ENCODE measurements at regions not wholly inside any gene's neighbourhood (a gene's known extent, or its start where the extent isn't known, plus 50 kb on each side); places are given as distances from the start of the nearest gene placed in this dataset.
"Not testable (repeated sequence)": the region's sequence is repeated elsewhere in the genome, so short reads cannot be mapped to it uniquely, and the experiment has no call there.

DNA sequence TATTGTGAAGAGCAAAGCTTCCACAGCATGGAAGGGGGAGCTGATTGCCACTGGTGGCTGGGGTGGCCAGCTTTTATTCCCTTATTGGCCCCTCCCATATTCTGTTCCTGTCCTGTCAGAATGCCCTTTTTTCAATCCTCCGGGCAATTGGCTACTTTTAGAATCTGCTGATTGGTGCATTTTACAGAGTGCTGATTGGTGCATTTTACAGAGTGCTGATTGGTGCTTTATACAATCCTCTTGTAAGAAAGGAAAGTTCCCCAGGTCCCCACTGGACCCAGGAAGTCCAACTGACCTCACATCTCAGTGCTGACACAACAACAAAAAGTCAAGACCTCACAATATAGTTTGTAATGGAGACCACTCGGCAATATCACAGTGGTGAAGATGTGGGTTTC lies 195.0 kb downstream of the SPATA31A6 start:
- DNase-seq = no peak

DNA sequence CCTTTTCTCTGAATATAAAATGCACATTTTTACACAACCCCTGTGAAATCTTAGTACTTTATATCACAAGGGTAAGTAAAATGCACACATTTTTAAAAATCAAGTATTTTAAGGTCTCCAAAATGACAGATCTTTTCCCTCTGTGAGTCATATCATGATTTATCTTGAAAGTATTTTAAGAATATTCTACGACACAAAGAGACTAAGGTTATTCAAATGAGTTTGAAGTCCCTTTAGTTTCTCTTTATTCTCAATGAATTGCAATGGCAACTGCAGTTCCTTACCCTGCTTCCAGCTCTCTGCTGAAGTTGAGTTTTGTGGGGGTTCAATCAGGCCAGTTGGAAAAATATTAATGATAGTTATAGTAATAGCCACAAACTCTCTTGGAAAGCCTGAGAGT lies 196.1 kb downstream of the SPATA31A6 start:
- not testable (repeated sequence) for DNase-seq

- DNase-seq = not testable (repeated sequence)
Measured at GRCh38 chr9:42384585-42384984, 201.1 kb downstream of the SPATA31A6 start.

GRCh38 chr9:42385574-42386120 lies 202.2 kb downstream of the SPATA31A6 start:
- not testable (repeated sequence) for DNase-seq

GRCh38 chr9:42386477-42386876 lies 203.0 kb downstream of the SPATA31A6 start:
- DNase-seq = no peak

GRCh38 chr9:42388146-42388690 lies 204.8 kb downstream of the SPATA31A6 start:
- no peak for DNase-seq

DNA sequence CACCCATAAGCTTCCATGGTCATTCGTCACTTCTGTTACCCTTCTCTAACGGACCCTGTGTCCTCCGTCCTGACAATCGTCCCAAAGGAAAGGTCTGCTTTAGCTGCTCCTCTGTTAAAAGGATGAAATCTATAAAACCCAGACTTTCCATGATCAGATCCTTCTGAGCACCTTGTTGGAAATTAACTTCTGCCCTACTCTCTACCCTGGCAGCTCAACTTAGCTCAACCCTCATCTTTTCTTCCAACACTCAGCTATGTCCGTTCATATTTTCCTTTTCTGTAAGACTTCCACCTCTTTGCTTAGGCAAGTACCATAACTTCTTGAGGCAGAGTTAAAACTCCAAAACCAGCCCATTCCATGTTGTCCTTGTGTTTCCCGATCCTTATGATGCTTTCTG lies 205.4 kb downstream of the SPATA31A6 start:
- no peak for DNase-seq

DNA sequence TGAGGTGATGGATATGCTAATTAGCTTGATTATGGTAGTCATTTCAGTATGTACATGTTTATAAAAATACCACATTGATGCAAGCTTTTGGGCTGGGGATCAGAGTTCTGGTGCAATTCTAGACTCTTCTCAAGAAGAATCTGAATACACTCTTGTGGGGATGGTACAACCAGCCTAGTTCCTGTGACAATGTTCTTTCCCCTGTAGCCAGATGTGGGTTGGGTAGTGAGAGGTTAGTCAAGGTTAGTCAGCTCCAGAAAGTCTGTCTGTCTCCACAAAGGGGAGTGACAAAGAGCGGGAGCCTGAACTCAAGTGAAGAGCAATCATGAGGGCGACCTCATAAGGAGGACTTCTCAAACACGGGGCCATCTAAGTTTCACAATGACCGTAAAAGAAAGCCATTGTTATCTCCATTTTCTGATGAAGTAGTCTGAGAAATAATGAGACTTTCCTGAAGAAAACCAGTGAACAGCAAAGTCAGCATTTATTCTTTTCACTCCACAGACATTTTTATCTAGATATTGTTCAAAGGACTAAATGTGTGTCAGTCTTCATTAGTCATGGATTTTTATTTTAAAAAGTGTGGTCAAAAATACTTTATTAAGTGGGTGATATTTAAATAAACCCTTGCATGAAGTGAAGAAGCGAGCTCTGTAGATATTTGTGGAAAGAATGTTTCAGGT lies 209.5 kb downstream of the SPATA31A6 start:
- not testable (repeated sequence) for DNase-seq

GRCh38 chr9:42396318-42396717 lies 212.9 kb downstream of the SPATA31A6 start:
- DNase-seq = no peak

DNA sequence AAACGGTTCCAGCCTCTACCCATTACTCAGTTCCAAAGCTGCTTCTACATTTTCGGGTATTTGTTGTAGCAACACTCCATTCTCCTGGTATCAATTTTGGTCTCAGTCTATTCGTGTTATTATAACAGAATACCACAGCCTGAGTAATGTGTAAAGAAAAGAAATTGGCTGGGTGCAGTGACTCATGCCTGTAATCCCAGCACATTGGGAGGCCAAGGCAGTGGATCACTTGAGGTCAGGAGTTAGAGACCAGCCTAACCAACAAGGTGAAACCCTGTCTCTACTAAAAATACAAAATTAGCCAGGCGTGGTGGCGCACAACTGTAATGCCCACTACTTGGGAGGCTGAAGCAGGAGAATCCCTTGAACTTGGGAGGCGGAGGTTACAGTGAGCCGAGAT lies 213.9 kb downstream of the SPATA31A6 start:
- not testable (repeated sequence) for DNase-seq

GRCh38 chr9:42402919-42403318 lies 219.5 kb downstream of the SPATA31A6 start:
- DNase-seq = not testable (repeated sequence)

DNA sequence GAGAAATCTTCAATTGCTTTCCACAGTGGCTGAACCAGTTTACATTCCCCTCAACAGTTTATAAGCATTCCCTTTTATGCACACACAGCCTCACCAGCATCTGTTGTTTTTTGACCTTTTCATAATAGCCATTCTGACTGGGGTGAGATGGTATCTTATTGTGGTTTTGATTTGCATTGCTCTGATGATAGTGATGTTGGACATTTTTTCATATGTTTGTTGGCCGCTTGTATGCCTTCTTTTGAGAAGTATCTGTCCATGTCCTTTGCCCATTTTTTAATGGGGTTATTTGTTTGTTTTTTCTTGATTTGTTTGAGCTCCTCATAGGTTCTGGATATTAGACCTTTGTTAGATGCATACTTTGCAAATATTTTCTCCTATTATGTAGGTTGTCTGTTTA lies 226.1 kb downstream of the SPATA31A6 start:
- not testable (repeated sequence) for DNase-seq

DNA sequence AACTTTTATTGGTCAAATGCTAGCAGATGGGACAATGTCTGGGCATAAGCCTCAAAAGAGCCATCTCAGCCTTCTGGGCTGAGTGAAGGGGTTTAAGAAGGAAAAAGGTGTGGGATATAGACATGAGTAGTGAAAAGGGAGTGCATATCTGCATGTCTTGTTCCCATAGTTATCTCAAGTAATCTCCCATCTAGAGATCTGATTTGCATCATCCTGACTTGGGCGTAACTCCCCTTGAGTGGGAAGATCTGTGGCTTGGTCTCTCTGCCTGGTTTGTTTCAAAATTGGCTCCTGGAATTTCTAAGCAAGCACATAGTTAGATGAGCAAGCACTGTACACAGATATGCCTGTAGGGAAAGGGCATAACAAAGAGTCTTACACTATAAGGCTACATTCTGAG lies 228.9 kb downstream of the SPATA31A6 start:
- not testable (repeated sequence) for DNase-seq

DNA sequence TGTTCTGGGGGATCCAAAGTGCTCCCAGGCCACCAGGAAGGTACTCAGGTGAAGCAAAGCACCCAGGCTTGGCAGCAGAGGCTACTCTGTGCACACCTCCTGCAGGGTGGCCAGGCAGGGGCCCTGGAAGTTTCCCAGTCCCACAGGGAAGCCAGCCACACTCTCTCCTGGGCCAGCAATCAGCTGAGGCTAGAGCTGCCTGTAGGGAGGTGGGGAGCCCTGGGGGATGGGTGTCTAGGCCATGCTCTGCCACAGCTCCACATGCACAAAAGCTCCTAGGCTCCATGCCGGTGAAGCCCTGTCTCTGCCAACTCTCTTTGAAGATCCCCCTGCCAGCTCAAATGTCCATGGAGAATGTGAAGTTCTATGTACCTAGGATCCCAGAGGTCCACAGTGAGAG lies 231.4 kb downstream of the SPATA31A6 start:
- not testable (repeated sequence) for DNase-seq

DNA sequence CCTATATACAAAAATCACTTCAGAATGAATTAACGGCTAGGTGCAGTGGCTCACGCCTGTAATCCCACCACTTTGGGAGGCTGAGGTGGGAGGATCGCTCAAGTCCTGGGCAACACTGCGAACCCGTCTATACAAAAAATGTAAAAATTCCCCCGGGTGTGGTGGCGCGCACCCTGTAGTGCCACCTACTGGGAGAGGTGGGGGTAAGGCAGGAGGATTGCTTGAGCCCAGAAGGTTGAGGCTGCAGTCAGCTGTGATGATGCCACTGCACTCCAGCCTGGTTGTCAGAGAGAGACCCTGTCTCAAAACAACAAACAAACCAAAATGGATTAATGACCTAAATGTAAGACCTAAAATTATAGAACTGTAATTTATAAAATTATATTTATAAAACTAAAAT lies 236.2 kb downstream of the SPATA31A6 start:
- DNase-seq = not testable (repeated sequence)

GRCh38 chr9:42420324-42420723 lies 236.9 kb downstream of the SPATA31A6 start:
- not testable (repeated sequence) for DNase-seq

DNA sequence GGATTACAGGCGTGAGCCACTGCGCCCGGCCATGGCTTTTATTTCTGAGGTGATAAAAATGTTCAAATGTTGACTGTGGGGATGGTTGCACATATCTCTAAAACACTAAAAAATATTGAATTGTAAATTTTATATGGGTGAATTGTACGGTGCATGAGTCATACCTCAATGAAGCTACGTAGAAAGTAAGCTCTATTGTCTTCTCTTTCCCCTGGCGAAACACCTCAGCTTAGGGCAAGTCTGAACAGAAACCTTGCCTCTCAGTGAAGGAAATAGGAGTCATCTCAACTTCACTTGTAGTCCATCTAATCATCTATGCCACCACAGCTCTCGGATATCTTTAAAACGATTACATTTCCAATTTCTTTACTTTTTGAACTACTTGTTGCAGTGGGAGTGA lies 238.2 kb downstream of the SPATA31A6 start:
- DNase-seq = not testable (repeated sequence)

DNA sequence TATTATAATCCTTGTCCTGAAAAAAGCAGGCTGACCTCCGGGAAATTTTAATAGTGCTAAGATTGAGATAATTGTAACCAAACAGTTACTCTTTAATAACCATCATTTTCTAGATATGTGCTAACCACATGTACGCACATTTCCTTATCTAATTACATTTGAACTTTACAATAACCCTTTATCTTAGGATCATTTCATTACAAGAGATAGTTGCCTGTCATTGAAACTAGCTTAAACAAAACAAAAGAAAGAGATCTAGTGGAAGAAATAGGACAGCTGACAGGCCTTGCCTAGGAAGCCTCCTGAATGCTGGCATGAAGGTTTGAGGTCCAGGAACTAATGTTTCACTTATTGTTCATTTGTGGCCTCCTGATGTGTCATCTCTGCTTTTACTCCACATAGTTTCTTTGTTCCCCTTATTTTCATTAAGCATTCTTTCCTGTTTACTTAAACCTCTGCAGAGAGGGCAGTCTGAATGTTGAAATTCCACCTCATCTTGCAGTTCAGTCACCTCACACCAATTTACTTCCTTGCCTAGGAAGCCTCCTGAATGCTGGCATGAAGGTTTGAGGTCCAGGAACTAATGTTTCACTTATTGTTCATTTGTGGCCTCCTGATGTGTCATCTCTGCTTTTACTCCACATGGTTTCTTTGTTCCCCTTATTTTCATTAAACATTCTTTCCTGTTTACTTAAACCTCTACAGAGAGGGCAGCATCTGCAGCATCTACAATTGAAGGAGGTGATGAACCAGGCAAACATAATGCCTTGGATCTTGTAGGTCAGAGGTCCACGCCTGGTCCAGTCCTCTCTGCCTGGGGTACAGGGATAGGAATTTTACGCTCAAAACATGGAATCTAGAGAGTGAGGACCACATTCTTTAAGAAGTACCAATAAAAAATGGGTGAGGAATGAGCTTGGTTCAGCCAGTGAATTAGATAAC lies 247.5 kb downstream of the SPATA31A6 start:
- DNase-seq = not testable (repeated sequence)

DNA sequence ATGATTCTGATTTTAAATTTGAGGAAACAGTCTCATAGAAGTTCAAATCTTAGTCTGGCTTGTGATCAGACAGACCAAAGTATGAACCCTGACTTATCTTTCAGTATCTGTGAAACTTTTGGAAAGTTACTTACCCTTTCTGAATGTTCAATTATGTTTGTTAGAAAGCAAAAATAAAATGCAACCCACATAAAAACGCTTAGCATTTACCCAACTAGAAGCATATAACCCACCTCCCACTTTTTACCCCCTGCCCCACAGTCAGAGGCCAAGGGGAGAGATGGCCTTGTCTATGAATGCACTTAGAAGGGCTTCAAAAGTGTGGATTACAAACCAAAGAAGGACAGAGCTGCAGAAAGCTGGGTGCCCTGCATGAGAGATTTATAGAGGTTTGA lies 248.2 kb downstream of the SPATA31A6 start:
- DNase-seq = not testable (repeated sequence)

DNA sequence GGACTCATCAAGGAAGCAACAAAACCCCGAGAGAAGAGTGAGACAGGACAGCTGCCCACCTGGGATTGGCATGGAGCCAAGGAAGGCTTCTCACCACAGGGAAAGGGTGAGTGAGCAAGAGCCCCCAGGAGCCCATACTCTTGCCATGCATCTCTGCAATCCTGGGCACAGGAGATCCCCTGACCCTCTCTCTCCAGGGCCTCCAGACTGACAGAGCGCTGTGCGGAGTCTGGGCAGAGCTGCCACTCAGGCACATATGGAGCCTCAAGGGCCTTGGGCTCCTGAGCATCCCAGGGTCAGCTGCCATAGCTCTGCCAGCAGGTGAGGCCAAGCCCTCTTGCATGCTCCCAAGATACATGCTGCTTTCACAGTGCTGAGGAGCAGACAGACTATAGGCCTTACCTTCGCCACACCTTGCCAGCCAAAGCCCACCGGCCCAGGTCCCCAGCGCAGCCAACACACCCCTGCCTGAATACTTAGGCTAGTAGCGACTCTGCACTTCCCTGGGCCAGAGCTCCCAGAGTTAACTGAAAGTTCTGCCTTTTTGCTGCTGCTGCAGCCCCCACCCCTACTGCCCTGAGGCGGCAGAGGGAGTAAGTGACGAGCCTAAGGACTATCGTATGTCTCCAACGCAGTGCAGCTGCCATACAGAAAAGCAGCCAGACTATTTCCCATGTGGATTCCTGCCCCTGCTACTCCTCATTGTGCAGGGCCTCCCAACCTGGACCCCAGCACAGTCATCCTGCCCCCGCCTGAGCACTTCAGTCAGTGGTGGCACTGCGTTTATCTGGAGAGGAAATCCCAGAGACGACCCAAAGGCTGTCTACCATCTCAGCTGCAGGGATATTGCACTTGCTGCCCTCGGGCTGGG lies 251.6 kb downstream of the SPATA31A6 start:
- not testable (repeated sequence) for DNase-seq

DNA sequence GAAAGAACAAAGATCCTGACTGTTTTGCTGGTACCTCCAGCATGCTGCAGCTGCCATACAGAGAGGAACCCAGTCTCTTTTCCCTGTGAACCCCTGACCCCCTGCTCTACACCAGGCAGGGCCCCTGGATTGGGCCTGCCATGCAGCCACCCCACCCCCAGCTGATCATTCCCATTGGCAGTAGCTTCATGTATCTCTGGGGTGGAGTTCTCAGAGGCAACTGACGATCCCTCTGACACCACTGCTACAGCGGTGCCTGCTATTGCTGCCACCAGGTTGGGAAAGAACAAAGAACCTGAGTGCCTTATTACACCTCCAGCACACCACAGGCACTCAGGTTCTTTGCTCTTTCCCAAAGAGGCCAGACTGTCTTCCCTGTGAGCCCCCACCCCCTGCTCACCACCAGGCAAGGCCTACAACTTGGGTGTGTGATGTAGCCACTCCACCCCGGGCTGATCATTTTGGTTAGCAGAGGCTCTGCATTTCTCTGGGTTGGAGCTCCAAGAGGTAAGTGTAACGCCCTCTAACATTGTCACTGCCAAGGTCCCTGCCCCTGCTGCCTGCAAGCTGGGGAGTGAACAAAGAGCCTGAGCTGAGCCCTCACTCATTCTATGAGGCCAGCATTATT lies 252.4 kb downstream of the SPATA31A6 start:
- DNase-seq = not testable (repeated sequence)
